HG03342 (cell line): ENCODE measurements at regions not wholly inside any gene's neighbourhood (a gene's known extent, or its start where the extent isn't known, plus 50 kb on each side); places are given as distances from the start of the nearest gene placed in this dataset.
A peak's percentile ranks its signal among the peaks of the same experiment; 100 is the strongest.
"Not testable (repeated sequence)": the region's sequence is repeated elsewhere in the genome, so short reads cannot be mapped to it uniquely, and the experiment has no call there.

Experiments
- ATAC-seq: cut with Tn5 transposase; IDR thresholded peaks from one replicate; pipeline ENCODE4 v1.9.1; 2021; ENCODE audit warnings: mild to moderate bottlenecking, moderate library complexity; ENCODE audit not compliant: unreplicated experiment

DNA sequence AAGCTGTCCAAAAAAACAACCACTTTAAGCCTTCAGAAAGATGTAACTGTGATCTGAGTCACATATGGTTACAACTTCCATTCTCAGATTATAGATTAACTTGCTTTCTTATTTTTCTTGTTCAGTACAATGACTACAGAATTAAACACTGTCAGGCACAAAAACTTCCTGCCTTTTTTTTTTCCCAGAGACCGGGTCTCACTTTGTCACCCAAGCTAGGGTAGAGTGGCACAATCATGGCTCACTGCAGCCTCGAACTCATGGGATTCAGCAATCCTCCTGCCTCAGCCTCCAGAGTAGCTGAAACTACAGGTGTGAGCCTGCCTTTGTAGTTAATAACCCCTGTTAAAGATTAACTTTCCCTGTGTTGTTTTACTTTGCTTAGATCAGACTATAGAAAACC lies 163.2 kb downstream of the AVL9 start:
- ATAC-seq = peak; percentile 63

GRCh38 chr7:32658034-32658433 lies 162.7 kb downstream of the AVL9 start:
- peak; percentile 28 for ATAC-seq

GRCh38 chr7:32654549-32654948 lies 159.3 kb downstream of the AVL9 start:
- not testable (repeated sequence) for ATAC-seq

- not testable (repeated sequence) for ATAC-seq
Observed at GRCh38 chr7:32650356-32650755, 155.1 kb downstream of the AVL9 start.

- ATAC-seq = no peak
Observed at GRCh38 chr7:32648408-32649156, 153.3 kb downstream of the AVL9 start.

- ATAC-seq = not testable (repeated sequence)
Observed at GRCh38 chr7:32645255-32645654, 150.0 kb downstream of the AVL9 start.

GRCh38 chr7:32643194-32643593 lies 147.9 kb downstream of the AVL9 start:
- no peak for ATAC-seq

GRCh38 chr7:32639122-32639521 lies 143.8 kb downstream of the AVL9 start:
- ATAC-seq = no peak

- ATAC-seq = peak; percentile 96
Observed at GRCh38 chr7:32638479-32639121, 143.3 kb downstream of the AVL9 start.
